Endothelial cell of umbilical vein (primary cell): ENCODE measurements at regions not wholly inside any gene's neighbourhood (a gene's known extent, or its start where the extent isn't known, plus 50 kb on each side); places are given as distances from the start of the nearest gene placed in this dataset.

ENCODE experiments used
- MAX ChIP-seq: IDR thresholded peaks from 2 replicates; pipeline ENCODE4 v1.6.1; 2011; ENCODE audit not compliant: insufficient read depth, insufficient read length
- POLR2A ChIP-seq: IDR thresholded peaks from 2 replicates; pipeline ENCODE4 v1.6.1; 2012; ENCODE audit warnings: low read depth, mild to moderate bottlenecking, control low read depth, low read length
- TF ChIP-seq, protein P1 (sequence below), 2 donors: IDR thresholded peaks; 1 replicate in 1 of 2; 2 replicates in 1 of 2; pipeline ENCODE4 v1.5.1; 2011; ENCODE audit warnings: low read length in 2 of 2, mild to moderate bottlenecking in 2 of 2, moderate library complexity in 2 of 2, control low read depth in 1 of 2, inconsistent platforms in 1 of 2, low read depth in 1 of 2; ENCODE audit not compliant: insufficient read depth in 1 of 2; ENCODE audit errors: extremely low read depth in 1 of 2

- TF ChIP-seq, protein P1, sequence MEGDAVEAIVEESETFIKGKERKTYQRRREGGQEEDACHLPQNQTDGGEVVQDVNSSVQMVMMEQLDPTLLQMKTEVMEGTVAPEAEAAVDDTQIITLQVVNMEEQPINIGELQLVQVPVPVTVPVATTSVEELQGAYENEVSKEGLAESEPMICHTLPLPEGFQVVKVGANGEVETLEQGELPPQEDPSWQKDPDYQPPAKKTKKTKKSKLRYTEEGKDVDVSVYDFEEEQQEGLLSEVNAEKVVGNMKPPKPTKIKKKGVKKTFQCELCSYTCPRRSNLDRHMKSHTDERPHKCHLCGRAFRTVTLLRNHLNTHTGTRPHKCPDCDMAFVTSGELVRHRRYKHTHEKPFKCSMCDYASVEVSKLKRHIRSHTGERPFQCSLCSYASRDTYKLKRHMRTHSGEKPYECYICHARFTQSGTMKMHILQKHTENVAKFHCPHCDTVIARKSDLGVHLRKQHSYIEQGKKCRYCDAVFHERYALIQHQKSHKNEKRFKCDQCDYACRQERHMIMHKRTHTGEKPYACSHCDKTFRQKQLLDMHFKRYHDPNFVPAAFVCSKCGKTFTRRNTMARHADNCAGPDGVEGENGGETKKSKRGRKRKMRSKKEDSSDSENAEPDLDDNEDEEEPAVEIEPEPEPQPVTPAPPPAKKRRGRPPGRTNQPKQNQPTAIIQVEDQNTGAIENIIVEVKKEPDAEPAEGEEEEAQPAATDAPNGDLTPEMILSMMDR (IDR thresholded peaks at IDR 0.05; ENCODE audit: extremely low read depth in 1 of 2, insufficient read depth in 1 of 2, low read depth in 1 of 2, low read length in 2 of 2): no peak
- TF ChIP-seq POLR2A (no peak), MAX (no peak)
Measured at GRCh38 chr22:49533886-49534285, 293.8 kb downstream of the BRD1 start.
